ENCODE measurements at regions not wholly inside any gene's neighbourhood (a gene's known extent, or its start where the extent isn't known, plus 50 kb on each side); places are given as distances from the start of the nearest gene placed in this dataset.

- Histone ChIP-seq H3K9me3 (ENCODE audit: control insufficient read depth in 2 of 2, low read length in 2 of 2) (peaks cover 0 to 3% of the 10 kb centered on the region in 2 donors), H3K4me1 (ENCODE audit: control insufficient read depth in 2 of 2, insufficient read depth in 2 of 2, low read length in 2 of 2) (no peaks in the 10 kb centered on the region), H3K27ac (ENCODE audit: low read depth in 2 of 2, low read length in 2 of 2) (no peak overlapping the region), H3K9ac (ENCODE audit: low read depth in 1 of 2, low read length in 2 of 2) (no peak overlapping the region), H3K36me3 (ENCODE audit: control insufficient read depth in 2 of 2, insufficient read depth in 2 of 2, low read length in 2 of 2) (no peaks in the 10 kb centered on the region), H3K4me3 (ENCODE audit: low read length in 2 of 2) (no peak overlapping the region), H3K27me3 (ENCODE audit: control insufficient read depth in 2 of 2, insufficient read depth in 2 of 2, low read length in 2 of 2) (no peaks in the 10 kb centered on the region)
Observed at GRCh38 chr1:219398815-219399396, 214.0 kb downstream of the ZC3H11B start.

DNA sequence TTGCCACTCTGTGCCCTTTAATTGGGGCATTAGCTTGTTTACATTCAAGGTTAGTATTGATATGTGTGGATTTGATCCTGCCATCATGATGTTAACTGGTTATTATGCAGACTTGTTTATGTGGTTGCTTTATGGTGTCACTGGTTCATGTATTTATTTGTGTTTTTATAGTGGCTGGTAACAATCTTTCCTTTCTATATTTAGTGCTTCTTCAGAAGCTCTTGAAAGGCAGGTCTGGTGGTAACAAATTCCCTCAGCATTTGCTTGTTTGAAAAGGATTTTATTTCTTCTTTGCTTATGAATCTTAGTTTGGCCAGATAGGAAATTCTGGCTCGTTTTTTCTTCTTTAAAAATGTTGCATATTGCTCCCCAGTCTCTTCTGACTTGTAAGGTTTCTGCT lies 215.4 kb downstream of the ZC3H11B start:
- H3K27me3 ChIP-seq (ENCODE audit: control insufficient read depth in 2 of 2, insufficient read depth in 2 of 2, low read length in 2 of 2): no peaks in the 10 kb centered on the region
- no peaks in the 10 kb centered on the region for H3K4me1 ChIP-seq (ENCODE audit: control insufficient read depth in 2 of 2, insufficient read depth in 2 of 2, low read length in 2 of 2)
- H3K9me3 ChIP-seq (ENCODE audit: control insufficient read depth in 2 of 2, low read length in 2 of 2): peaks cover 3% of the 10 kb centered on the region in 2 donors
- H3K9ac ChIP-seq (ENCODE audit: low read depth in 1 of 2, low read length in 2 of 2): no peak overlapping the region
- no peaks in the 10 kb centered on the region for H3K36me3 ChIP-seq (ENCODE audit: control insufficient read depth in 2 of 2, insufficient read depth in 2 of 2, low read length in 2 of 2)
- no peak overlapping the region for H3K27ac ChIP-seq (ENCODE audit: low read depth in 2 of 2, low read length in 2 of 2)
- H3K4me3 ChIP-seq (ENCODE audit: low read length in 2 of 2): no peak overlapping the region

DNA sequence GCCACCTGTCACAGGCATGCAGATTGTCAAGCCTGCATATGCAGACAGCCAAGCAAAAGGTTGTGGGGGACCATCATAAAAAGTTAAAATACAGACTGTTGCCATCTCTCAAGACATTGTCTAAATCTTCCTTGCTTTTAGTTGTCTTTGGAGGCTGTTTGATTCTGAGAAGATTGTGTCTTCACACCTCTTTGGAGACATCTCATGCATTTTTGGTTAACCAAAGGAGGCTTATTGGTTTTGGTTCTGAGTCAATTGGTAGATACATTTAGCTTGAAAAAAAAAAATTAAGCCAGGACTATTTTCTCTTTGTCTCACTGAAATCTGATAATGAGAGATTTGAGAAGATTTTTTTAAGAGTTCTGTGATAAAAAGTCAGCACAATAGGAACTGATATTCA lies 217.6 kb downstream of the LYPLAL1 start:
- Histone ChIP-seq H3K27me3 (ENCODE audit: control insufficient read depth in 2 of 2, insufficient read depth in 2 of 2, low read length in 2 of 2) (no peaks in the 10 kb centered on the region), H3K36me3 (ENCODE audit: control insufficient read depth in 2 of 2, insufficient read depth in 2 of 2, low read length in 2 of 2) (no peaks in the 10 kb centered on the region), H3K9ac (ENCODE audit: low read depth in 1 of 2, low read length in 2 of 2) (no peak overlapping the region), H3K4me1 (ENCODE audit: control insufficient read depth in 2 of 2, insufficient read depth in 2 of 2, low read length in 2 of 2) (no peaks in the 10 kb centered on the region), H3K27ac (ENCODE audit: low read depth in 2 of 2, low read length in 2 of 2) (no peak overlapping the region), H3K4me3 (ENCODE audit: low read length in 2 of 2) (no peak overlapping the region), H3K9me3 (ENCODE audit: control insufficient read depth in 2 of 2, low read length in 2 of 2) (peaks cover 0 to 3% of the 10 kb centered on the region in 2 donors)

GRCh38 chr1:219387211-219387610 lies 213.5 kb downstream of the LYPLAL1 start:
- H3K27ac ChIP-seq (ENCODE audit: low read depth in 2 of 2, low read length in 2 of 2): no peak overlapping the region

DNA sequence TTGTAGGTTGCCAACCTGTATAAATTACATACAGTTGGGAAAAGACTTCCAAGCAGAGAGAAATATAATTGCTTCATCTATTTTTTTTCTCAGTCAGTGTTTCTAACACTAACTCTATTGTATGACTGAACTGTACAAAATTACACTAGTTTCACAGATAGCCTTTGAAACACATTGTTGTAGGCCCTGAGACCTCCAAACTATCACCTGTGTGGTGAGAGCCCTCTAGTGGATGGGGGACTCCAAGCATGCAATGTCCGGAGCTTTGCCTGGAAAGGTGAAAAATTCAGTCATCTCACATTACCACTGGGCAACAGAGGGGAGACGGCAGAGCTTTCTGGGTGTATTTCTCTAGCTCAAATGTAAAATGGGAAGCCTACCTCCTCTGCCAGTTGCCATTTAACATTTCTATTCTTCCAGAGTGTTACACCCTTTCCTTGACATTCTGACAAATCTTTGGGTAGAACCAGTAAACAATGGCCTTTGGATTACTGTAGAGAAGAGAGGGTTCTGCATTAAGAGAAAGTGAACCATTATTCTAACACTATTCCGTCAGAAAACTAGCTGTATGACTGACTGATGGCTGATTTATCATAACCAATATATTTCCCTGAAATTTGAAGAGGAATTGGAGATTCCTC lies 212.2 kb downstream of the LYPLAL1 start:
- Histone ChIP-seq H3K4me1 (ENCODE audit: control insufficient read depth in 2 of 2, insufficient read depth in 2 of 2, low read length in 2 of 2) (no peaks in the 10 kb centered on the region), H3K9me3 (ENCODE audit: control insufficient read depth in 2 of 2, low read length in 2 of 2) (no peaks in the 10 kb centered on the region), H3K36me3 (ENCODE audit: control insufficient read depth in 2 of 2, insufficient read depth in 2 of 2, low read length in 2 of 2) (no peaks in the 10 kb centered on the region), H3K4me3 (ENCODE audit: low read length in 2 of 2) (no peak overlapping the region), H3K27ac (ENCODE audit: low read depth in 2 of 2, low read length in 2 of 2) (no peak overlapping the region), H3K9ac (ENCODE audit: low read depth in 1 of 2, low read length in 2 of 2) (no peak overlapping the region), H3K27me3 (ENCODE audit: control insufficient read depth in 2 of 2, insufficient read depth in 2 of 2, low read length in 2 of 2) (no peaks in the 10 kb centered on the region)

More at GRCh38 chr1:219387211-219387610, 213.5 kb downstream of the LYPLAL1 start:
- H3K9ac ChIP-seq (ENCODE audit: low read depth in 1 of 2, low read length in 2 of 2): no peak overlapping the region
- no peaks in the 10 kb centered on the region for H3K9me3 ChIP-seq (ENCODE audit: control insufficient read depth in 2 of 2, low read length in 2 of 2)
- H3K36me3 ChIP-seq (ENCODE audit: control insufficient read depth in 2 of 2, insufficient read depth in 2 of 2, low read length in 2 of 2): no peaks in the 10 kb centered on the region
- no peaks in the 10 kb centered on the region for H3K4me1 ChIP-seq (ENCODE audit: control insufficient read depth in 2 of 2, insufficient read depth in 2 of 2, low read length in 2 of 2)
- no peaks in the 10 kb centered on the region for H3K27me3 ChIP-seq (ENCODE audit: control insufficient read depth in 2 of 2, insufficient read depth in 2 of 2, low read length in 2 of 2)
- no peak overlapping the region for H3K4me3 ChIP-seq (ENCODE audit: low read length in 2 of 2)

GRCh38 chr1:219383281-219383680 lies 209.6 kb downstream of the LYPLAL1 start:
- no peak overlapping the region for H3K27ac ChIP-seq (ENCODE audit: low read depth in 2 of 2, low read length in 2 of 2)
- H3K9me3 ChIP-seq (ENCODE audit: control insufficient read depth in 2 of 2, low read length in 2 of 2): no peaks in the 10 kb centered on the region
- H3K4me1 ChIP-seq (ENCODE audit: control insufficient read depth in 2 of 2, insufficient read depth in 2 of 2, low read length in 2 of 2): no peaks in the 10 kb centered on the region
- H3K27me3 ChIP-seq (ENCODE audit: control insufficient read depth in 2 of 2, insufficient read depth in 2 of 2, low read length in 2 of 2): no peaks in the 10 kb centered on the region
- H3K4me3 ChIP-seq (ENCODE audit: low read length in 2 of 2): no peak overlapping the region
- H3K9ac ChIP-seq (ENCODE audit: low read depth in 1 of 2, low read length in 2 of 2): no peak overlapping the region
- no peaks in the 10 kb centered on the region for H3K36me3 ChIP-seq (ENCODE audit: control insufficient read depth in 2 of 2, insufficient read depth in 2 of 2, low read length in 2 of 2)

DNA sequence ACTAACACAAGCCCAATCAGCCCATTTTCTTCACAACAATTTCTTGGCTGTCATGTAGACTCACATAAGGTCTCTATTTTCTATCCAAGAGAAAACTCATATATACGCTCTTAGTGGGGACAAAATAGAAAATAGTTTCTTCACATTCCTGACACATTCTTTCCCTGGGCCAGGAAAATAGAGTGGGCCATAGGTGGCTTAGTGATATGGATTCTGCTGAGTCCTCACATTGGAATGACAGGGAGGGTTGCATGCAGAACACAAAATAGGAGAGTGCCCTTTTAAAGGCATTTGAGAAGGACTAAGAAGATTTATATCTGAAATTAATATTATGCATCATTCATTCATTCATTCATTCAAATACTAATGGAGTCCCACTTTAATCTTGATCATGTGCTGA lies 207.7 kb downstream of the LYPLAL1 start:
- Histone ChIP-seq H3K9ac (ENCODE audit: low read depth in 1 of 2, low read length in 2 of 2) (no peak overlapping the region), H3K27me3 (ENCODE audit: control insufficient read depth in 2 of 2, insufficient read depth in 2 of 2, low read length in 2 of 2) (no peaks in the 10 kb centered on the region), H3K4me3 (ENCODE audit: low read length in 2 of 2) (no peak overlapping the region), H3K9me3 (ENCODE audit: control insufficient read depth in 2 of 2, low read length in 2 of 2) (no peaks in the 10 kb centered on the region), H3K4me1 (ENCODE audit: control insufficient read depth in 2 of 2, insufficient read depth in 2 of 2, low read length in 2 of 2) (no peaks in the 10 kb centered on the region), H3K36me3 (ENCODE audit: control insufficient read depth in 2 of 2, insufficient read depth in 2 of 2, low read length in 2 of 2) (no peaks in the 10 kb centered on the region), H3K27ac (ENCODE audit: low read depth in 2 of 2, low read length in 2 of 2) (no peak overlapping the region)

DNA sequence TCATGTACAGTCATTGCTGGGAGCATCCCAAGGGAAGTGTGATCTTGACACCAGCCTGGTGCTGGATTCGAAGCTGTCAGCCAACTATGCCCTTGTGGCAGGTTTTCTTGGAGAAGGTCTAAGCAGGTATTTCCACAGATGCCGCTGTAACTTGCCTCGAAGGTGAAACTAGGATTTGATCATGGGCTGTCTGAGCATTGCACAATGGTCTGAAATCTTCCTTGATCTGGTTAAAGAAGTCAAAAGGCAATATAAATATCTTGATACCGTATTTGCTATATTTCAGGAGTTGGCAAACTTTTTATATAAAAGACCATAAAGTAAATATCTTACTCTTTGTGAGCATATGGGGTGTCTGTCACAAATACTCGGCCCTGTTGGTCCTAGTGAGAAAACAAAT lies 206.8 kb downstream of the LYPLAL1 start:
- no peak overlapping the region for H3K27ac ChIP-seq (ENCODE audit: low read depth in 2 of 2, low read length in 2 of 2)
- no peaks in the 10 kb centered on the region for H3K4me1 ChIP-seq (ENCODE audit: control insufficient read depth in 2 of 2, insufficient read depth in 2 of 2, low read length in 2 of 2)
- H3K9ac ChIP-seq (ENCODE audit: low read depth in 1 of 2, low read length in 2 of 2): no peak overlapping the region
- no peaks in the 10 kb centered on the region for H3K36me3 ChIP-seq (ENCODE audit: control insufficient read depth in 2 of 2, insufficient read depth in 2 of 2, low read length in 2 of 2)
- H3K27me3 ChIP-seq (ENCODE audit: control insufficient read depth in 2 of 2, insufficient read depth in 2 of 2, low read length in 2 of 2): no peaks in the 10 kb centered on the region
- H3K4me3 ChIP-seq (ENCODE audit: low read length in 2 of 2): no peak overlapping the region
- H3K9me3 ChIP-seq (ENCODE audit: control insufficient read depth in 2 of 2, low read length in 2 of 2): no peaks in the 10 kb centered on the region

GRCh38 chr1:219379691-219380090 lies 206.0 kb downstream of the LYPLAL1 start:
- Histone ChIP-seq H3K4me3 (ENCODE audit: low read length in 2 of 2) (no peak overlapping the region), H3K9ac (ENCODE audit: low read depth in 1 of 2, low read length in 2 of 2) (no peak overlapping the region), H3K27me3 (ENCODE audit: control insufficient read depth in 2 of 2, insufficient read depth in 2 of 2, low read length in 2 of 2) (no peaks in the 10 kb centered on the region), H3K27ac (ENCODE audit: low read depth in 2 of 2, low read length in 2 of 2) (no peak overlapping the region), H3K36me3 (ENCODE audit: control insufficient read depth in 2 of 2, insufficient read depth in 2 of 2, low read length in 2 of 2) (no peaks in the 10 kb centered on the region), H3K4me1 (ENCODE audit: control insufficient read depth in 2 of 2, insufficient read depth in 2 of 2, low read length in 2 of 2) (no peaks in the 10 kb centered on the region), H3K9me3 (ENCODE audit: control insufficient read depth in 2 of 2, low read length in 2 of 2) (no peaks in the 10 kb centered on the region)

- Histone ChIP-seq H3K27me3 (ENCODE audit: control insufficient read depth in 2 of 2, insufficient read depth in 2 of 2, low read length in 2 of 2) (no peaks in the 10 kb centered on the region), H3K27ac (ENCODE audit: low read depth in 2 of 2, low read length in 2 of 2) (no peak overlapping the region), H3K9ac (ENCODE audit: low read depth in 1 of 2, low read length in 2 of 2) (no peak overlapping the region), H3K4me3 (ENCODE audit: low read length in 2 of 2) (no peak overlapping the region), H3K9me3 (ENCODE audit: control insufficient read depth in 2 of 2, low read length in 2 of 2) (no peaks in the 10 kb centered on the region), H3K36me3 (ENCODE audit: control insufficient read depth in 2 of 2, insufficient read depth in 2 of 2, low read length in 2 of 2) (no peaks in the 10 kb centered on the region), H3K4me1 (ENCODE audit: control insufficient read depth in 2 of 2, insufficient read depth in 2 of 2, low read length in 2 of 2) (no peaks in the 10 kb centered on the region)
Observed at GRCh38 chr1:219374636-219375035, 201.0 kb downstream of the LYPLAL1 start.

Data from mucosa of rectum (tissue), 2 donors.